H1 (cell line): ENCODE measurements at regions not wholly inside any gene's neighbourhood (a gene's known extent, or its start where the extent isn't known, plus 50 kb on each side); places are given as distances from the start of the nearest gene placed in this dataset.
A peak's percentile ranks its signal among the peaks of the same experiment; 100 is the strongest.

ENCODE experiments used
- CTCF ChIA-PET: fragments of 300-600 bp; sonication (Branson Sonifier 250); formaldehyde crosslinking; loops from one replicate; lab custom pipeline; 2021; ENCODE audit not compliant: partially characterized antibody; lab: Charles Lee
- POLR2A ChIA-PET: fragments of 300-600 bp; sonication (Branson Sonifier 250); formaldehyde crosslinking; loops from one replicate; lab custom pipeline; 2021; ENCODE audit warnings: inconsistent platforms; ENCODE audit not compliant: partially characterized antibody; lab: Charles Lee
- DNase-seq, 2 experiments: peaks; one replicate each; pipeline versions ENCODE4 v3.0.0 to v3.0.0-alpha.2; 2010 to 2022; ENCODE audit warnings: low spot score in 2 of 2, low read depth in 1 of 2, mixed read lengths in 1 of 2
- FAIRE-seq: peaks from 2 replicates; lab custom pipeline; 2011; peaks lifted over from hg19 to GRCh38; lab: Jason Lieb, UNC
- H2AFZ ChIP-seq: 2 replicates; pipeline ENCODE4 v1.8.1; 2012; ENCODE audit warnings: low read length, inconsistent platforms
- H2AK5ac ChIP-seq: 2 replicates; pipeline ENCODE4 v1.6.1; 2013; ENCODE audit warnings: low read depth, low read length
- H2BK120ac ChIP-seq: replicated peaks from 2 replicates; pipeline ENCODE3; 2013; ENCODE audit warnings: low read depth, low read length, inconsistent platforms
- H2BK12ac ChIP-seq: 2 replicates; pipeline ENCODE4 v1.6.1; 2013; ENCODE audit warnings: low read depth, low read length
- H2BK15ac ChIP-seq: 2 replicates; pipeline ENCODE4 v1.6.1; 2013; ENCODE audit warnings: low read length
- H2BK20ac ChIP-seq: 2 replicates; pipeline ENCODE4 v1.6.1; 2013; ENCODE audit warnings: low read length
- H2BK5ac ChIP-seq: 2 replicates; pipeline ENCODE4 v1.6.1; 2013; ENCODE audit warnings: low read depth, low read length
- H3K14ac ChIP-seq: 2 replicates; pipeline ENCODE4 v1.6.1; 2013; ENCODE audit warnings: inconsistent platforms; ENCODE audit not compliant: insufficient read length
- H3K18ac ChIP-seq: 2 replicates; pipeline ENCODE4 v1.6.1; 2013; ENCODE audit warnings: low read length; ENCODE audit errors: extremely low read depth
- H3K23ac ChIP-seq: 2 replicates; pipeline ENCODE4 v1.6.1; 2013; ENCODE audit warnings: inconsistent platforms; ENCODE audit not compliant: insufficient read length
- H3K23me2 ChIP-seq: 2 replicates; pipeline ENCODE4 v1.6.1; 2013; ENCODE audit warnings: low read depth, low read length
- H3K27ac ChIP-seq: 2 replicates; pipeline ENCODE4 v1.6.1; 2011; ENCODE audit warnings: low read depth, low read length, inconsistent platforms
- H3K27me3 ChIP-seq, 4 experiments: replicated peaks in 1 of 4; 1 replicate in 1 of 4; 2 replicates in 3 of 4; pipeline versions ENCODE4 v1.6.1 to v1.8.1; 2011 to 2013; ENCODE audit warnings: low read length in 3 of 4, mild to moderate bottlenecking in 3 of 4, inconsistent platforms in 2 of 4, mixed read lengths in 2 of 4, moderate library complexity in 1 of 4; ENCODE audit not compliant: control insufficient read depth in 3 of 4, insufficient read depth in 3 of 4; ENCODE audit errors: extremely low read depth in 1 of 4
- H3K36me3 ChIP-seq, 4 experiments: 2 replicates each; pipeline versions ENCODE4 v1.6.1 to v1.8.1; 2011 to 2013; ENCODE audit warnings: mild to moderate bottlenecking in 4 of 4, low read length in 3 of 4, moderate library complexity in 2 of 4, control low read depth in 1 of 4, inconsistent platforms in 1 of 4; ENCODE audit not compliant: insufficient read depth in 4 of 4, control insufficient read depth in 2 of 4
- H3K4ac ChIP-seq: replicated peaks from 2 replicates; pipeline ENCODE3; 2013; ENCODE audit warnings: low read length, low read depth, mixed read lengths, inconsistent platforms; ENCODE audit not compliant: insufficient read length
- H3K4me1 ChIP-seq, 4 experiments: replicated peaks in 1 of 4; 1 replicate in 1 of 4; 2 replicates in 3 of 4; pipeline versions ENCODE4 v1.6.1 to v1.8.1; 2011 to 2013; ENCODE audit warnings: low read length in 3 of 4, inconsistent platforms in 2 of 4, mixed read lengths in 1 of 4; ENCODE audit not compliant: insufficient read depth in 4 of 4, control insufficient read depth in 3 of 4
- H3K4me2 ChIP-seq, 2 experiments: 2 replicates each; pipeline versions ENCODE4 v1.6.1 to v1.8.1; 2011 to 2013; ENCODE audit warnings: low read depth in 2 of 2, low read length in 2 of 2, control low read depth in 1 of 2, inconsistent platforms in 1 of 2, mild to moderate bottlenecking in 1 of 2; ENCODE audit not compliant: insufficient read depth in 1 of 2
- H3K4me3 ChIP-seq, 4 experiments: fragments of 200-600, 300-600 bp in 1 of 4; sonication (generic), shearing (Covaris generic), sonication (Bioruptor Twin) in 1 of 4; 2 replicates each; pipeline versions ENCODE4 v1.5.1 to v1.8.1; 2011 to 2016; ENCODE audit warnings: low read length in 4 of 4, low read depth in 3 of 4, control low read depth in 2 of 4, inconsistent platforms in 2 of 4, mild to moderate bottlenecking in 2 of 4, mixed read lengths in 1 of 4, moderate library complexity in 1 of 4; ENCODE audit not compliant: insufficient read depth in 2 of 4; ENCODE audit errors: extremely low read depth in 1 of 4
- H3K56ac ChIP-seq: replicated peaks from 2 replicates; pipeline ENCODE3; 2013; ENCODE audit warnings: low read depth, mild to moderate bottlenecking, mixed read lengths, low read length, inconsistent platforms; ENCODE audit not compliant: insufficient read length
- H3K79me1 ChIP-seq: 2 replicates; pipeline ENCODE4 v1.6.1; 2013; ENCODE audit warnings: low read depth, low read length, control low read depth
- H3K79me2 ChIP-seq, 2 experiments: 2 replicates each; pipeline versions ENCODE4 v1.6.1 to v1.8.1; 2012 to 2013; ENCODE audit warnings: low read length in 2 of 2, mild to moderate bottlenecking in 2 of 2, inconsistent platforms in 1 of 2; ENCODE audit not compliant: insufficient read depth in 2 of 2, control insufficient read depth in 1 of 2
- H3K9ac ChIP-seq, 4 experiments: replicated peaks in 1 of 4; 1 replicate in 1 of 4; 2 replicates in 3 of 4; pipeline versions ENCODE4 v1.6.1 to v1.8.1; 2011 to 2013; ENCODE audit warnings: low read depth in 3 of 4, low read length in 3 of 4, control low read depth in 2 of 4, mild to moderate bottlenecking in 2 of 4, moderate library complexity in 2 of 4, inconsistent platforms in 1 of 4; ENCODE audit errors: extremely low read depth in 1 of 4
- H3K9me3 ChIP-seq, 2 experiments: 2 replicates each; pipeline versions ENCODE4 v1.6.1 to v1.8.1; 2012 to 2013; ENCODE audit warnings: mild to moderate bottlenecking in 2 of 2, moderate library complexity in 2 of 2, control low read depth in 1 of 2, inconsistent platforms in 1 of 2, low read depth in 1 of 2, low read length in 1 of 2, mixed read lengths in 1 of 2; ENCODE audit not compliant: insufficient read depth in 2 of 2
- H4K20me1 ChIP-seq, 2 experiments: replicated peaks in 1 of 2; 2 replicates each; pipeline versions ENCODE3 to v1.8.1; 2011 to 2013; ENCODE audit warnings: inconsistent platforms in 2 of 2, low read length in 2 of 2, mild to moderate bottlenecking in 1 of 2; ENCODE audit not compliant: insufficient read depth in 2 of 2, control insufficient read depth in 1 of 2
- H4K5ac ChIP-seq: 2 replicates; pipeline ENCODE4 v1.6.1; 2013; ENCODE audit warnings: low read length, low read depth, mixed read lengths, inconsistent platforms; ENCODE audit not compliant: insufficient read length
- H4K8ac ChIP-seq: 2 replicates; pipeline ENCODE4 v1.8.0; 2013; ENCODE audit warnings: mild to moderate bottlenecking, moderate library complexity, low read length, inconsistent platforms; ENCODE audit not compliant: insufficient read depth; ENCODE audit errors: extremely low read depth
- H4K91ac ChIP-seq: replicated peaks from 2 replicates; pipeline ENCODE3; 2013; ENCODE audit warnings: low read length, mixed read lengths, inconsistent platforms; ENCODE audit not compliant: insufficient read length
- ATF2 ChIP-seq: IDR thresholded peaks from 2 replicates; pipeline ENCODE4 v1.6.1; 2012; ENCODE audit warnings: low read length, inconsistent platforms
- BRCA1 ChIP-seq: IDR thresholded peaks from 2 replicates; pipeline ENCODE4 v1.6.1; 2012; ENCODE audit warnings: low read depth, low read length, improper control_type of control experiment
- CTCF ChIP-seq, 3 experiments: IDR thresholded peaks; 1 replicate in 2 of 3; 2 replicates in 1 of 3; pipeline versions ENCODE4 v1.5.1 to v1.6.1; 2011; ENCODE audit warnings: low read length in 3 of 3, mild to moderate bottlenecking in 3 of 3, inconsistent platforms in 2 of 3, low read depth in 1 of 3, moderate library complexity in 1 of 3; ENCODE audit not compliant: insufficient read depth in 1 of 3; ENCODE audit errors: control extremely low read depth in 1 of 3
- EGR1 ChIP-seq: IDR thresholded peaks from 2 replicates; pipeline ENCODE4 v1.6.1; 2011; ENCODE audit warnings: low read depth, low read length, borderline replicate concordance
- MAFK ChIP-seq: IDR thresholded peaks from 2 replicates; pipeline ENCODE4 v1.6.1; 2012; ENCODE audit warnings: low read depth, mild to moderate bottlenecking, improper control_type of control experiment, low read length
- NANOG ChIP-seq: IDR thresholded peaks from 2 replicates; pipeline ENCODE4 v1.6.1; 2011; ENCODE audit warnings: low read length, low read depth, mild to moderate bottlenecking, inconsistent platforms; ENCODE audit not compliant: insufficient read depth, poor library complexity, severe bottlenecking
- RBBP5 ChIP-seq: IDR thresholded peaks from 2 replicates; pipeline ENCODE4 v1.7.1; 2012; ENCODE audit warnings: low read depth, mild to moderate bottlenecking, inconsistent platforms, low read length, moderate library complexity, borderline replicate concordance
- SP1 ChIP-seq: IDR thresholded peaks from 2 replicates; pipeline ENCODE4 v1.6.1; 2011; ENCODE audit warnings: low read depth, low read length
- SP4 ChIP-seq: IDR thresholded peaks from 2 replicates; pipeline ENCODE4 v1.6.1; 2012; ENCODE audit warnings: low read length, inconsistent platforms
- TAF7 ChIP-seq: optimal IDR thresholded peaks from 2 replicates; pipeline ENCODE3; 2011; ENCODE audit warnings: low read depth, mild to moderate bottlenecking, inconsistent platforms, low read length, moderate library complexity, borderline replicate concordance
- TBP ChIP-seq: IDR thresholded peaks from 2 replicates; pipeline ENCODE4 v1.6.1; 2011; ENCODE audit warnings: low read depth, low read length, improper control_type of control experiment
- WGBS, 2 experiments: shearing (Covaris generic) in 1 of 2; methylation state at CpG; one replicate each; pipeline versions ENCODE4 v1.1.6 to v1.1.7; 2013 to 2015; ENCODE audit warnings: low lambda C conversion rate in 2 of 2, mixed read lengths in 2 of 2, inconsistent platforms in 1 of 2, low coverage in 1 of 2, missing lambda C conversion rate in 1 of 2; ENCODE audit not compliant: insufficient replicate concordance in 2 of 2, insufficient coverage in 1 of 2, insufficient read length in 1 of 2; ENCODE audit errors: extremely low coverage in 1 of 2, missing lambda C conversion rate in 1 of 2; 5-methylcytosine and 5-hydroxymethylcytosine counted together

GRCh38 chr5:87665166-87665565, 252.4 kb upstream of the CCNH start:
- H2BK15ac ChIP-seq, result no peak overlapping the region
- H4K5ac ChIP-seq, result no peak overlapping the region
- no peaks in the 10 kb centered on the region for H3K27me3 ChIP-seq
- 81% methylated on average over 1 of the region's 1 CpG; no CpG with 5 or more reads in 1 of the 2 experiments for WGBS, 2 experiments
- no peak overlapping the region for H2BK20ac ChIP-seq
- no peak overlapping the region for H2AK5ac ChIP-seq
- H3K79me1 ChIP-seq, result no peaks in the 10 kb centered on the region
- no peak for DNase-seq
- no peak overlapping the region for H2BK120ac ChIP-seq
- no peaks in the 10 kb centered on the region; a peak in 1 of 8 replicates for H3K36me3 ChIP-seq
- no peak overlapping the region for H3K4ac ChIP-seq
- CTCF ChIA-PET, result no interaction called here
- no peak overlapping the region for H3K23ac ChIP-seq
- H3K9ac ChIP-seq, result no peak overlapping the region
- no peaks in the 10 kb centered on the region for H3K4me1 ChIP-seq
- H3K27ac ChIP-seq, result no peak overlapping the region
- no peak overlapping the region for H3K56ac ChIP-seq
- H2AFZ ChIP-seq, result peak overlapping the region; percentile 39; the same call in 1 of the 2 replicates
- FAIRE-seq, result no peak
- no peak overlapping the region for H4K8ac ChIP-seq
- H2BK5ac ChIP-seq, result no peak overlapping the region
- H3K14ac ChIP-seq, result no peak overlapping the region
- no peaks in the 10 kb centered on the region for H3K23me2 ChIP-seq
- H4K20me1 ChIP-seq, result no peaks in the 10 kb centered on the region
- POLR2A ChIA-PET, result no interaction called here
- H2BK12ac ChIP-seq, result no peak overlapping the region
- H3K4me3 ChIP-seq, result no peak overlapping the region
- no peaks in the 10 kb centered on the region for H3K9me3 ChIP-seq
- no peak overlapping the region for H3K18ac ChIP-seq
- H3K79me2 ChIP-seq, result no peaks in the 10 kb centered on the region
- H4K91ac ChIP-seq, result no peak overlapping the region
- no peak overlapping the region for H3K4me2 ChIP-seq
- no peak for TF ChIP-seq RBBP5
- no peak for TF ChIP-seq TAF7
- no peak for TF ChIP-seq EGR1
- no peak for TF ChIP-seq NANOG
- no peak for TF ChIP-seq BRCA1
- no peak for TF ChIP-seq SP1
- no peak for TF ChIP-seq ATF2
- no peak for TF ChIP-seq CTCF (IDR thresholded peaks at IDR 0.05; ENCODE audit: control extremely low read depth in 1 of 3, insufficient read depth in 1 of 3, low read depth in 1 of 3, low read length in 3 of 3)
- no peak for TF ChIP-seq MAFK
- no peak for TF ChIP-seq TBP
- no peak for TF ChIP-seq SP4
